ENCODE measurements at regions not wholly inside any gene's neighbourhood (a gene's known extent, or its start where the extent isn't known, plus 50 kb on each side); places are given as distances from the start of the nearest gene placed in this dataset.
A peak's percentile ranks its signal among the peaks of the same experiment; 100 is the strongest.

- TF ChIP-seq IKZF5 (CRISPR knock-in tag; IDR thresholded peaks at IDR 0.05) (peak; percentile 99; the same call in 1 of the 2 replicates), BORCS8-MEF2B (CRISPR knock-in tag; IDR thresholded peaks at IDR 0.05) (no peak), TEAD3 (CRISPR knock-in tag; optimal IDR thresholded peaks at IDR 0.05; ENCODE audit: borderline replicate concordance) (peak; percentile 23), HMGXB3 (CRISPR knock-in tag; IDR thresholded peaks at IDR 0.05; ENCODE audit: borderline replicate concordance) (peak; percentile 42; the same call in 1 of the 2 replicates), PLSCR1 (CRISPR knock-in tag; IDR thresholded peaks at IDR 0.05; ENCODE audit: borderline replicate concordance) (no peak), ZBED4 (CRISPR knock-in tag; IDR thresholded peaks at IDR 0.05; ENCODE audit: borderline replicate concordance) (peak; percentile 23; the same call in 1 of the 2 replicates), ZUFSP (CRISPR knock-in tag; IDR thresholded peaks at IDR 0.05; ENCODE audit: borderline replicate concordance) (no peak), LCORL (IDR thresholded peaks at IDR 0.05) (no peak), LCORL (CRISPR knock-in tag; IDR thresholded peaks at IDR 0.05) (peak; percentile 95), ATF4 (CRISPR knock-in tag; IDR thresholded peaks at IDR 0.05) (peak in 1 of 2 experiments; percentile 94; a peak in 2 of 4 replicates), SSRP1 (CRISPR knock-in tag; IDR thresholded peaks at IDR 0.05) (no peak), ZNF317 (CRISPR knock-in tag; IDR thresholded peaks at IDR 0.05) (peak; percentile 63; the same call in 1 of the 2 replicates), NR2F6 (IDR thresholded peaks at IDR 0.05) (peak; percentile 92), NR2F6 (CRISPR knock-in tag; IDR thresholded peaks at IDR 0.05) (peak; percentile 94), ZNF101 (CRISPR knock-in tag; IDR thresholded peaks at IDR 0.05; ENCODE audit: borderline replicate concordance, low read depth) (no peak), ZNF33B (CRISPR knock-in tag; IDR thresholded peaks at IDR 0.05) (peak; percentile 94)
Measured at GRCh38 chr5:173806270-173807035, 81.7 kb upstream of the CPEB4 start (continued).

Measured in HepG2 (cell line).